ENCODE measurements at regions not wholly inside any gene's neighbourhood (a gene's known extent, or its start where the extent isn't known, plus 50 kb on each side); places are given as distances from the start of the nearest gene placed in this dataset.

GRCh38 chr10:4196183-4196582 lies 411.2 kb upstream of the KLF6 start:
- TF ChIP-seq CTCF (IDR thresholded peaks at IDR 0.05): no peak
- TF ChIP-seq EP300 (IDR thresholded peaks at IDR 0.05; ENCODE audit: low read depth): no peak
- TF ChIP-seq POLR2A (IDR thresholded peaks at IDR 0.05): no peak
- TF ChIP-seq POLR2AphosphoS5 (IDR thresholded peaks at IDR 0.05): no peak
